ENCODE measurements at regions not wholly inside any gene's neighbourhood (a gene's known extent, or its start where the extent isn't known, plus 50 kb on each side); places are given as distances from the start of the nearest gene placed in this dataset.

DNA sequence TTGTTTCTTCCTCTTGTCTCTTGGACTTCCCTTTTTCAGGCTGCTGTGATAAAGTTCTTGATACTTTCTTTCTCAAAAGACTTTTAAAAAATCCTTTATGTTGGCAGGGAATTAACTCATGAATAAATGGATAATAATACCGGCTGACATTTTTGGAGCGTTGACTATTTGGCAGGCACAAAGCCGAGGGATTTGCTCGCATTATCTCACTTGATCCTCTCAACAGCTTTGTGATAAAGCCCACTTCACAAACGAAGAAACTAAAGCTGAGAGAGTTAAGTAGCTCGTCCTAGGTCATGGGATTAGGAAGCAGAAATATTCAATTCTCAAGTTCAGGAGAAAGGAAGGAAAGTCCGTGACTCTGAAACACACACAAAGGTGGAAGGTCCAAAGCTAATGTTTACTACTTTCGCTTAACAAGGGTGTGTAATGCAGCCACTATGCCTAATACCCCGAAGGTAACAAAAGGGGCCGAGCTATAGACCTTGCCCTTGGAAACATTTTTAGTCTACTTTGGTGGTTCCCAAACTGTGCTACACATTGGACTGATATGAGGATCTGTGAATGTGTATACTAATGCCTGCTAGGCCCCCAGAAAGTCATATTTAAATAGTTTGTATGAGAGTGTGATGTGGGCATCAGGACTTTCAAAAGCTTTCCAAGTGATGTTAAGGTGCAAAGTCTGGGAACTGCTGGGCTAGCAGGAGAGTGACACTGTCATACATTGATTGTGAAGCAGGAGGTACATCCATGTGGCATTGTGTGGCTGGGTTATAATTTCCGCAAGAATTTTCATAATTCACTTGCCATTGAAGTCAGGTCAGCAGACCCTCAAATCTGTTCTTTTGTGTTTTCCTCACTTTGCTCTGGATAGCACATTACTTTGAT is 508.4 kb downstream of the PLCL1 start:
- intact Hi-C loops (cut with micrococcal nuclease), result loop anchor here (10.0 kb wide), 2 partner anchors 1282 to 1552 kb away; no protein-coding TSS in a partner anchor
- H3K27ac ChIP-seq (ENCODE audit: insufficient read depth, low read depth, low read length), result no peak overlapping the region
- DNase-seq (ENCODE audit: low read depth, low spot score) (no peak), FAIRE-seq (no peak)
- H3K4me1 ChIP-seq (ENCODE audit: control insufficient read depth, extremely low read depth, insufficient read depth, low read length), result no peaks in the 10 kb centered on the region
- H3K4me3 ChIP-seq (replicated peaks in 1 of 3; ENCODE audit: insufficient read depth in 1 of 3, low read depth in 1 of 3, low read length in 3 of 3), result no peak overlapping the region
- no peaks in the 10 kb centered on the region for H3K9me1 ChIP-seq (replicated peaks; ENCODE audit: control insufficient read depth, extremely low read depth, insufficient read depth, low read length)
- no peaks in the 10 kb centered on the region for H3K9me3 ChIP-seq (replicated peaks; ENCODE audit: control insufficient read depth, insufficient read depth, low read length)
- H3K79me2 ChIP-seq (ENCODE audit: control insufficient read depth, insufficient read depth, low read length), result no peaks in the 10 kb centered on the region
- H3K27me3 ChIP-seq (ENCODE audit: control insufficient read depth in 2 of 2, insufficient read depth in 2 of 2, low read length in 2 of 2), result peaks cover 18 to 27% of the 10 kb centered on the region in 2 experiments
- no peaks in the 10 kb centered on the region for H3K36me3 ChIP-seq (ENCODE audit: control insufficient read depth in 2 of 2, extremely low read depth in 1 of 2, insufficient read depth in 2 of 2, low read length in 2 of 2)
- dilution Hi-C loops (cut with MboI; ENCODE audit: extremely low pct_ligation_motif_present, low sequenced_read_pairs), result no loop called here
- H3K4me2 ChIP-seq (ENCODE audit: insufficient read depth, low read length), result no peak overlapping the region
- ChIA-PET CTCF (interaction anchor here (0.7 to 6.0 kb wide), 10 partner anchors 15 to 1549 kb away, joined by 3 to 317 read pairs (median 10); no protein-coding TSS in a partner anchor), POLR2A (no interaction called here)
- TF ChIP-seq, protein P1, sequence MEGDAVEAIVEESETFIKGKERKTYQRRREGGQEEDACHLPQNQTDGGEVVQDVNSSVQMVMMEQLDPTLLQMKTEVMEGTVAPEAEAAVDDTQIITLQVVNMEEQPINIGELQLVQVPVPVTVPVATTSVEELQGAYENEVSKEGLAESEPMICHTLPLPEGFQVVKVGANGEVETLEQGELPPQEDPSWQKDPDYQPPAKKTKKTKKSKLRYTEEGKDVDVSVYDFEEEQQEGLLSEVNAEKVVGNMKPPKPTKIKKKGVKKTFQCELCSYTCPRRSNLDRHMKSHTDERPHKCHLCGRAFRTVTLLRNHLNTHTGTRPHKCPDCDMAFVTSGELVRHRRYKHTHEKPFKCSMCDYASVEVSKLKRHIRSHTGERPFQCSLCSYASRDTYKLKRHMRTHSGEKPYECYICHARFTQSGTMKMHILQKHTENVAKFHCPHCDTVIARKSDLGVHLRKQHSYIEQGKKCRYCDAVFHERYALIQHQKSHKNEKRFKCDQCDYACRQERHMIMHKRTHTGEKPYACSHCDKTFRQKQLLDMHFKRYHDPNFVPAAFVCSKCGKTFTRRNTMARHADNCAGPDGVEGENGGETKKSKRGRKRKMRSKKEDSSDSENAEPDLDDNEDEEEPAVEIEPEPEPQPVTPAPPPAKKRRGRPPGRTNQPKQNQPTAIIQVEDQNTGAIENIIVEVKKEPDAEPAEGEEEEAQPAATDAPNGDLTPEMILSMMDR (IDR thresholded peaks at IDR 0.05; ENCODE audit: extremely low read depth in 1 of 2, insufficient read depth in 1 of 2, low read depth in 1 of 2, low read length in 2 of 2), result no peak
- no peak for TF ChIP-seq POLR2A (IDR thresholded peaks at IDR 0.05; ENCODE audit: low read depth, low read length)
- H3K9ac ChIP-seq (replicated peaks; ENCODE audit: extremely low read depth, insufficient read depth, low read length), result no peak overlapping the region
- H2AFZ ChIP-seq (ENCODE audit: low read depth, low read length), result no peak overlapping the region
- BruUV-seq (replicated peaks), result no TSS peak
- no peaks in the 10 kb centered on the region for H4K20me1 ChIP-seq (replicated peaks; ENCODE audit: control insufficient read depth, extremely low read depth, insufficient read depth, low read length)

GRCh38 chr2:198311020-198311419 is 506.6 kb downstream of the PLCL1 start:
- H3K9ac ChIP-seq (replicated peaks; ENCODE audit: extremely low read depth, insufficient read depth, low read length), result no peak overlapping the region
- H3K4me3 ChIP-seq (replicated peaks in 1 of 3; ENCODE audit: insufficient read depth in 1 of 3, low read depth in 1 of 3, low read length in 3 of 3), result no peak overlapping the region
- TF ChIP-seq, protein P2, sequence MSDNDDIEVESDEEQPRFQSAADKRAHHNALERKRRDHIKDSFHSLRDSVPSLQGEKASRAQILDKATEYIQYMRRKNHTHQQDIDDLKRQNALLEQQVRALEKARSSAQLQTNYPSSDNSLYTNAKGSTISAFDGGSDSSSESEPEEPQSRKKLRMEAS (IDR thresholded peaks at IDR 0.05; ENCODE audit: insufficient read depth, insufficient read length), result no peak
- no peak for TF ChIP-seq FOS (IDR thresholded peaks at IDR 0.05; ENCODE audit: borderline replicate concordance, insufficient read depth, low read length)
- TF ChIP-seq POLR2AphosphoS5 (IDR thresholded peaks at IDR 0.05; ENCODE audit: insufficient read depth, low read depth, low read length), result no peak
- no peak for TF ChIP-seq POLR2A (IDR thresholded peaks at IDR 0.05; ENCODE audit: low read depth, low read length)
- CTCF ChIA-PET, result interaction anchor here (1.2 to 6.0 kb wide), 3 partner anchors 14 to 1429 kb away, joined by 3 to 317 read pairs (median 120); no protein-coding TSS in a partner anchor
- no peak overlapping the region for H3K4me2 ChIP-seq (ENCODE audit: insufficient read depth, low read length)
- DNase-seq (ENCODE audit: low read depth, low spot score) (no peak), FAIRE-seq (no peak)
- H3K9me3 ChIP-seq (replicated peaks; ENCODE audit: control insufficient read depth, insufficient read depth, low read length), result no peaks in the 10 kb centered on the region
- POLR2A ChIA-PET, result no interaction called here
- H4K20me1 ChIP-seq (replicated peaks; ENCODE audit: control insufficient read depth, extremely low read depth, insufficient read depth, low read length), result no peaks in the 10 kb centered on the region
- no peaks in the 10 kb centered on the region for H3K4me1 ChIP-seq (ENCODE audit: control insufficient read depth, extremely low read depth, insufficient read depth, low read length)
- dilution Hi-C loops (cut with MboI; ENCODE audit: extremely low pct_ligation_motif_present, low sequenced_read_pairs), result no loop called here
- peaks cover 14 to 27% of the 10 kb centered on the region in 2 experiments for H3K27me3 ChIP-seq (ENCODE audit: control insufficient read depth in 2 of 2, insufficient read depth in 2 of 2, low read length in 2 of 2)
- intact Hi-C loops (cut with micrococcal nuclease), result loop anchor here (10.0 kb wide), 2 partner anchors 1284 to 1554 kb away; no protein-coding TSS in a partner anchor
- H3K27ac ChIP-seq (ENCODE audit: insufficient read depth, low read depth, low read length), result no peak overlapping the region
- H2AFZ ChIP-seq (ENCODE audit: low read depth, low read length), result no peak overlapping the region
- H3K9me1 ChIP-seq (replicated peaks; ENCODE audit: control insufficient read depth, extremely low read depth, insufficient read depth, low read length), result no peaks in the 10 kb centered on the region
- BruUV-seq (replicated peaks), result no TSS peak
- H3K36me3 ChIP-seq (ENCODE audit: control insufficient read depth in 2 of 2, extremely low read depth in 1 of 2, insufficient read depth in 2 of 2, low read length in 2 of 2), result no peaks in the 10 kb centered on the region
- H3K79me2 ChIP-seq (ENCODE audit: control insufficient read depth, insufficient read depth, low read length), result no peaks in the 10 kb centered on the region
